Activated T-cell treated with anti-CD3 and anti-CD28 coated beads, Interleukin-2, amount 50 U/mL, for 24 hours (primary cell): ENCODE measurements at regions not wholly inside any gene's neighbourhood (a gene's known extent, or its start where the extent isn't known, plus 50 kb on each side); places are given as distances from the start of the nearest gene placed in this dataset.
"Not testable (repeated sequence)": the region's sequence is repeated elsewhere in the genome, so short reads cannot be mapped to it uniquely, and the experiment has no call there.

Experiments
- DNase-seq: peaks from one replicate; pipeline ENCODE4 v3.0.0-alpha.2; 2020
- H3K27ac Mint-ChIP-seq: 2 replicates; pipeline ENCODE4 v1.8.0; 2020; ENCODE audit warnings: mild to moderate bottlenecking, mixed read lengths
- H3K27me3 Mint-ChIP-seq: 2 replicates; pipeline ENCODE4 v1.8.0; 2020; ENCODE audit warnings: mixed read lengths
- H3K36me3 Mint-ChIP-seq: 2 replicates; pipeline ENCODE4 v1.8.0; 2020; ENCODE audit warnings: low read depth, mixed read lengths
- H3K4me1 Mint-ChIP-seq: 2 replicates; pipeline ENCODE4 v1.8.0; 2020; ENCODE audit warnings: low read depth, mixed read lengths
- H3K4me3 Mint-ChIP-seq: 2 replicates; pipeline ENCODE4 v1.8.0; 2020; ENCODE audit warnings: mild to moderate bottlenecking, moderate library complexity, mixed read lengths
- H3K9me3 Mint-ChIP-seq: 2 replicates; pipeline ENCODE4 v1.8.0; 2020; ENCODE audit warnings: mixed read lengths

- Mint-ChIP-seq H3K36me3 (no peaks in the 10 kb centered on the region), H3K9me3 (peaks cover 15% of the 10 kb centered on the region), H3K4me3 (no peak overlapping the region), H3K4me1 (peaks cover 11% of the 10 kb centered on the region), H3K27me3 (no peaks in the 10 kb centered on the region), H3K27ac (no peak overlapping the region)
- no peak for DNase-seq
These were observed 353.1 kb downstream of the CD83 start for GRCh38 chr6:14470671-14471070.

GRCh38 chr6:14472255-14472985, 354.8 kb downstream of the CD83 start:
- no peaks in the 10 kb centered on the region for H3K27me3 Mint-ChIP-seq
- no peak for DNase-seq
- H3K4me3 Mint-ChIP-seq, result no peak overlapping the region
- peaks cover 15% of the 10 kb centered on the region for H3K9me3 Mint-ChIP-seq
- no peak overlapping the region for H3K27ac Mint-ChIP-seq
- no peaks in the 10 kb centered on the region for H3K36me3 Mint-ChIP-seq
- peaks cover 11% of the 10 kb centered on the region for H3K4me1 Mint-ChIP-seq

GRCh38 chr6:14472986-14473337, 355.4 kb downstream of the CD83 start:
- no peaks in the 10 kb centered on the region for H3K36me3 Mint-ChIP-seq
- peak overlapping the region; percentile 24 for H3K27ac Mint-ChIP-seq
- peaks cover 11% of the 10 kb centered on the region for H3K4me1 Mint-ChIP-seq
- peaks cover 15% of the 10 kb centered on the region for H3K9me3 Mint-ChIP-seq
- no peaks in the 10 kb centered on the region for H3K27me3 Mint-ChIP-seq
- no peak for DNase-seq
- H3K4me3 Mint-ChIP-seq, result no peak overlapping the region

GRCh38 chr6:14474816-14475215, 357.2 kb downstream of the CD83 start:
- H3K4me1 Mint-ChIP-seq, result peaks cover 11% of the 10 kb centered on the region
- no peak overlapping the region for H3K4me3 Mint-ChIP-seq
- H3K36me3 Mint-ChIP-seq, result no peaks in the 10 kb centered on the region
- no peaks in the 10 kb centered on the region for H3K27me3 Mint-ChIP-seq
- no peak for DNase-seq
- peaks cover 2% of the 10 kb centered on the region for H3K9me3 Mint-ChIP-seq
- no peak overlapping the region for H3K27ac Mint-ChIP-seq

- Mint-ChIP-seq H3K9me3 (no peaks in the 10 kb centered on the region), H3K4me3 (no peak overlapping the region), H3K36me3 (no peaks in the 10 kb centered on the region), H3K27ac (no peak overlapping the region), H3K27me3 (no peaks in the 10 kb centered on the region), H3K4me1 (peaks cover 11% of the 10 kb centered on the region)
- no peak for DNase-seq
These were observed 357.7 kb downstream of the CD83 start for GRCh38 chr6:14475306-14475705.

GRCh38 chr6:14476793-14477531, 359.4 kb downstream of the CD83 start:
- Mint-ChIP-seq H3K4me1 (peaks cover 11% of the 10 kb centered on the region), H3K27ac (no peak overlapping the region), H3K9me3 (peaks cover 4% of the 10 kb centered on the region), H3K27me3 (no peaks in the 10 kb centered on the region), H3K36me3 (no peaks in the 10 kb centered on the region), H3K4me3 (no peak overlapping the region)
- no peak for DNase-seq

- no peaks in the 10 kb centered on the region for H3K27me3 Mint-ChIP-seq
These were observed 360.0 kb downstream of the CD83 start for GRCh38 chr6:14477559-14477958.

GRCh38 chr6:14478381-14479225, 361.0 kb downstream of the CD83 start:
- Mint-ChIP-seq H3K4me1 (peaks cover 12% of the 10 kb centered on the region), H3K36me3 (no peaks in the 10 kb centered on the region), H3K9me3 (peaks cover 6% of the 10 kb centered on the region), H3K27me3 (no peaks in the 10 kb centered on the region), H3K4me3 (no peak overlapping the region), H3K27ac (no peak overlapping the region)
- no peak for DNase-seq

More at GRCh38 chr6:14477559-14477958, 360.0 kb downstream of the CD83 start:
- peaks cover 11% of the 10 kb centered on the region for H3K4me1 Mint-ChIP-seq
- H3K9me3 Mint-ChIP-seq, result peaks cover 4% of the 10 kb centered on the region
- DNase-seq, result no peak
- no peaks in the 10 kb centered on the region for H3K36me3 Mint-ChIP-seq
- H3K4me3 Mint-ChIP-seq, result no peak overlapping the region
- H3K27ac Mint-ChIP-seq, result no peak overlapping the region

GRCh38 chr6:14481946-14482345, 364.4 kb downstream of the CD83 start:
- H3K4me1 Mint-ChIP-seq, DNase-seq, H3K4me3 Mint-ChIP-seq, H3K36me3 Mint-ChIP-seq, H3K27me3 Mint-ChIP-seq, H3K9me3 Mint-ChIP-seq, H3K27ac Mint-ChIP-seq: not testable (repeated sequence)

GRCh38 chr6:14487625-14488024, 370.1 kb downstream of the CD83 start:
- Mint-ChIP-seq H3K9me3 (peaks cover under 1% of the 10 kb centered on the region), H3K4me1 (peaks cover 3% of the 10 kb centered on the region)

GRCh38 chr6:14488180-14488579, 370.6 kb downstream of the CD83 start:
- Mint-ChIP-seq H3K9me3 (no peaks in the 10 kb centered on the region), H3K27me3 (no peaks in the 10 kb centered on the region), H3K36me3 (no peaks in the 10 kb centered on the region), H3K27ac (no peak overlapping the region), H3K4me3 (no peak overlapping the region), H3K4me1 (peaks cover 2% of the 10 kb centered on the region)
- no peak for DNase-seq

More at GRCh38 chr6:14487625-14488024, 370.1 kb downstream of the CD83 start:
- H3K27me3 Mint-ChIP-seq, result no peaks in the 10 kb centered on the region
- no peak overlapping the region for H3K27ac Mint-ChIP-seq
- no peak for DNase-seq
- H3K4me3 Mint-ChIP-seq, result no peak overlapping the region
- no peaks in the 10 kb centered on the region for H3K36me3 Mint-ChIP-seq

GRCh38 chr6:14489445-14489844, 371.9 kb downstream of the CD83 start:
- H3K27me3 Mint-ChIP-seq, result no peaks in the 10 kb centered on the region
- no peak for DNase-seq
- no peaks in the 10 kb centered on the region for H3K36me3 Mint-ChIP-seq
- no peak overlapping the region for H3K4me3 Mint-ChIP-seq
- H3K4me1 Mint-ChIP-seq, result peaks cover 2% of the 10 kb centered on the region
- no peak overlapping the region for H3K27ac Mint-ChIP-seq
- H3K9me3 Mint-ChIP-seq, result no peaks in the 10 kb centered on the region

GRCh38 chr6:14498748-14499147, 381.2 kb downstream of the CD83 start:
- Mint-ChIP-seq H3K4me1 (peaks cover 5% of the 10 kb centered on the region), H3K4me3 (no peak overlapping the region), H3K27me3 (peaks cover 3% of the 10 kb centered on the region), H3K9me3 (peaks cover 2% of the 10 kb centered on the region), H3K27ac (no peak overlapping the region), H3K36me3 (no peaks in the 10 kb centered on the region)
- no peak for DNase-seq

- H3K4me1 Mint-ChIP-seq, result peaks cover 5% of the 10 kb centered on the region
- no peak for DNase-seq
- H3K9me3 Mint-ChIP-seq, result peaks cover 2% of the 10 kb centered on the region
- H3K4me3 Mint-ChIP-seq, result no peak overlapping the region
- H3K27me3 Mint-ChIP-seq, result peaks cover 3% of the 10 kb centered on the region
- H3K36me3 Mint-ChIP-seq, result no peaks in the 10 kb centered on the region
- no peak overlapping the region for H3K27ac Mint-ChIP-seq
These were observed 381.7 kb downstream of the CD83 start for GRCh38 chr6:14499309-14499708.
